GM06990 (cell line): ENCODE measurements at regions not wholly inside any gene's neighbourhood (a gene's known extent, or its start where the extent isn't known, plus 50 kb on each side); places are given as distances from the start of the nearest gene placed in this dataset.

ENCODE experiments used
- DNase-seq: peaks from one replicate; pipeline ENCODE4 v3.0.0-alpha.2; 2011; ENCODE audit not compliant: insufficient read length; ENCODE audit errors: extremely low read depth
- H3K27me3 ChIP-seq: replicated peaks from 2 replicates; pipeline ENCODE4 v1.6.0; 2011; ENCODE audit warnings: low read length; ENCODE audit not compliant: control insufficient read depth, insufficient read depth
- H3K36me3 ChIP-seq: 2 replicates; pipeline ENCODE4 v1.5.1; 2011; ENCODE audit warnings: low read length; ENCODE audit not compliant: control insufficient read depth, insufficient read depth
- H3K4me3 ChIP-seq: replicated peaks from 2 replicates; pipeline ENCODE4 v1.5.1; 2011; ENCODE audit warnings: low read depth, mild to moderate bottlenecking, control low read depth, low read length
- TF ChIP-seq, protein P1 (sequence below): IDR thresholded peaks from 2 replicates; pipeline ENCODE4 v1.5.1; 2011; ENCODE audit warnings: low read length, control low read depth, mild to moderate bottlenecking, inconsistent platforms; ENCODE audit not compliant: insufficient read depth, poor library complexity, severe bottlenecking

DNA sequence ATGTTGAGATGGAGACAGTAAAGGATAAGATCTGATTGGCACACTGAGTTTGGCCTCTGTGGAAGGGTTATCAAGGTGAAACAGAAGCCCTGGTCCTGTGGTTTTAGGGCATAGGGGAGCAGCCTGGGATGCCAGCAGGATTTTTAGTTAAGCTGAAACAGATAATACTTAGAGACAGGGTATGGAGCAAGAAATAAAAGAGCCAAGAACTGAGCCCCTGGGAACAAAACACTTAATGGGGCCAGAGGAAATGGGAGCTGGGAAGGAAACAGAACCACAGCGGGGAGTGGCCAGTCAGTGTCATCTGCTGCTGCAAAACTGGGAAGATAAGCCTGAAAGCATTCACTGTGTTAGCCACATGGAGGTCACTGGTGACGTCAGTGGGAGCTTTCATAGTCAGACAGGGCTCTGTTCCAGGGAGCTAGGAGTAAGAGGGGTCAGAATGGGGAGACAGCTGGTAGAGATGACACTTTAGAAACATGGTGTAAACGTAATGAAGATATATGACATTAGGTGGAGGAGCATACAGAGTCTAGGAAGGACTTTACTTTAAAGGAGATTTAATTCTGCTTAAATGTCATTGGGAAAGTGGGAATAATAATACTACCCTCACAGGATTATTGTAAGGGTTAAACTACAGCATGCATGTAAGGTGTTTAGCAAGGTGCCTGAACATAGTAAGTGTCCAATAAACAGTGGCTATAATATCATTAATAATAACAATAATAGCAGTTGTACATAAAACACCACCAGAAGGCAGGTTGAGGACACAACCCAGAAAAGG lies 172.7 kb upstream of the CTNNB1 start:
- TF ChIP-seq, protein P1, sequence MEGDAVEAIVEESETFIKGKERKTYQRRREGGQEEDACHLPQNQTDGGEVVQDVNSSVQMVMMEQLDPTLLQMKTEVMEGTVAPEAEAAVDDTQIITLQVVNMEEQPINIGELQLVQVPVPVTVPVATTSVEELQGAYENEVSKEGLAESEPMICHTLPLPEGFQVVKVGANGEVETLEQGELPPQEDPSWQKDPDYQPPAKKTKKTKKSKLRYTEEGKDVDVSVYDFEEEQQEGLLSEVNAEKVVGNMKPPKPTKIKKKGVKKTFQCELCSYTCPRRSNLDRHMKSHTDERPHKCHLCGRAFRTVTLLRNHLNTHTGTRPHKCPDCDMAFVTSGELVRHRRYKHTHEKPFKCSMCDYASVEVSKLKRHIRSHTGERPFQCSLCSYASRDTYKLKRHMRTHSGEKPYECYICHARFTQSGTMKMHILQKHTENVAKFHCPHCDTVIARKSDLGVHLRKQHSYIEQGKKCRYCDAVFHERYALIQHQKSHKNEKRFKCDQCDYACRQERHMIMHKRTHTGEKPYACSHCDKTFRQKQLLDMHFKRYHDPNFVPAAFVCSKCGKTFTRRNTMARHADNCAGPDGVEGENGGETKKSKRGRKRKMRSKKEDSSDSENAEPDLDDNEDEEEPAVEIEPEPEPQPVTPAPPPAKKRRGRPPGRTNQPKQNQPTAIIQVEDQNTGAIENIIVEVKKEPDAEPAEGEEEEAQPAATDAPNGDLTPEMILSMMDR: no peak
- Histone ChIP-seq H3K36me3 (no peaks in the 10 kb centered on the region), H3K27me3 (peaks cover 2% of the 10 kb centered on the region; the same call in 1 of the 2 replicates), H3K4me3 (no peak overlapping the region)
- DNase-seq: no peak

GRCh38 chr3:41029356-41029755 lies 169.9 kb upstream of the CTNNB1 start:
- TF ChIP-seq, protein P1: no peak
- no peaks in the 10 kb centered on the region for H3K36me3 ChIP-seq
- H3K4me3 ChIP-seq: no peak overlapping the region
- DNase-seq: no peak
- peaks cover 2% of the 10 kb centered on the region; the same call in 1 of the 2 replicates for H3K27me3 ChIP-seq

DNA sequence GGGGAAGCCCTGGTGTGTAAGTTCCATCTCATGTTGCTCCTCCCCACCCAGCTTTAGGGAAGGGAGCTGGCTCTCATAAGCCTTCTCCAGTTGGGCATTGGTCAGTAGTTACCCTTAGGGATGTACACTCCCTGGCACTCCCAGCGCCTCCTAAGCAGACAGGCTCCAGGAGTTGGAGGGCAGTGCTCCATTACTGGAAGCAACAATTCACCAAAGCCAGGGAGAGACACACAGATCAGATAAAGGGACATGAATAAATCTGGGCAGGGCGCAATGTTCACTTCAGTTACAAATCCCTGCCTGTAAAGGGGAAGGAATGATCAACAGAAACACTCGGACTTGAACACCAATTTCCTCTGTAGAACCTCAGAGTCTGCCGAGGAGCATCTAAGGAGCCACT lies 169.1 kb upstream of the CTNNB1 start:
- TF ChIP-seq, protein P1: no peak
- Histone ChIP-seq H3K4me3 (no peak overlapping the region), H3K36me3 (no peaks in the 10 kb centered on the region), H3K27me3 (peaks cover 2% of the 10 kb centered on the region; the same call in 1 of the 2 replicates)
- DNase-seq: no peak

- Histone ChIP-seq H3K27me3 (peaks cover 2% of the 10 kb centered on the region; the same call in 1 of the 2 replicates), H3K36me3 (no peaks in the 10 kb centered on the region), H3K4me3 (no peak overlapping the region)
- no peak for DNase-seq
- TF ChIP-seq, protein P1: no peak
Observed at GRCh38 chr3:41031401-41031800, 167.9 kb upstream of the CTNNB1 start.

GRCh38 chr3:41033956-41034519 lies 165.3 kb upstream of the CTNNB1 start:
- TF ChIP-seq, protein P1: no peak
- no peaks in the 10 kb centered on the region for H3K36me3 ChIP-seq
- no peak for DNase-seq

More at GRCh38 chr3:41033956-41034519, 165.3 kb upstream of the CTNNB1 start:
- Histone ChIP-seq H3K27me3 (no peaks in the 10 kb centered on the region; the same call in none of the 2 replicates), H3K4me3 (no peak overlapping the region)
